ENCODE measurements at regions not wholly inside any gene's neighbourhood (a gene's known extent, or its start where the extent isn't known, plus 50 kb on each side); places are given as distances from the start of the nearest gene placed in this dataset.

DNA sequence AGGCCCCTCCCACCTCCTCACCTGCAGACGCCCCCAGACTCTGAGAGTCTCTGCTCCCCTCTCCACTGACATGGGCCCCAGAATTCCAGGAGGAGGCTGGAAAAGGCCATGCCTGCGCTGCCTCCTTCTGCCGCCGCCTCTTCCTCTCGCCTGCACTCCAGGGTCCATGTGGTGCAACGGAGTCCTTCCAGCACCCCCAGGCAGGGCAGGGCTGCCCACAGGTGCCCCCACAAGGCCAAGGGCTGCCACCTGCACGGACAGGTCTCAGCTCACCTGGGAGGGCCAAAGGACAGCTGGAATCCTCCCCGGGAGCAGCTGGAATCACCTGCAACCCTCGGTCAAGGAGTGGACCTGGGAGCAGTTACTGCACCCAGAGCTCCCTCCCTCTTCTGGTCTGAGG, 194.9 kb downstream of the RBFOX3 start:
- no peak for TF ChIP-seq RAD21 (IDR thresholded peaks at IDR 0.05; ENCODE audit: low read depth)
- TF ChIP-seq TEAD4 (IDR thresholded peaks at IDR 0.05) = no peak
- TF ChIP-seq, protein P1, sequence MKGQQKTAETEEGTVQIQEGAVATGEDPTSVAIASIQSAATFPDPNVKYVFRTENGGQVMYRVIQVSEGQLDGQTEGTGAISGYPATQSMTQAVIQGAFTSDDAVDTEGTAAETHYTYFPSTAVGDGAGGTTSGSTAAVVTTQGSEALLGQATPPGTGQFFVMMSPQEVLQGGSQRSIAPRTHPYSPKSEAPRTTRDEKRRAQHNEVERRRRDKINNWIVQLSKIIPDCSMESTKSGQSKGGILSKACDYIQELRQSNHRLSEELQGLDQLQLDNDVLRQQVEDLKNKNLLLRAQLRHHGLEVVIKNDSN (IDR thresholded peaks at IDR 0.05) = no peak
- no peak for TF ChIP-seq EP300 (IDR thresholded peaks at IDR 0.05; ENCODE audit: borderline replicate concordance)
- TF ChIP-seq YY1 (IDR thresholded peaks at IDR 0.05; ENCODE audit: low read depth) = no peak
- TF ChIP-seq, protein P2, sequence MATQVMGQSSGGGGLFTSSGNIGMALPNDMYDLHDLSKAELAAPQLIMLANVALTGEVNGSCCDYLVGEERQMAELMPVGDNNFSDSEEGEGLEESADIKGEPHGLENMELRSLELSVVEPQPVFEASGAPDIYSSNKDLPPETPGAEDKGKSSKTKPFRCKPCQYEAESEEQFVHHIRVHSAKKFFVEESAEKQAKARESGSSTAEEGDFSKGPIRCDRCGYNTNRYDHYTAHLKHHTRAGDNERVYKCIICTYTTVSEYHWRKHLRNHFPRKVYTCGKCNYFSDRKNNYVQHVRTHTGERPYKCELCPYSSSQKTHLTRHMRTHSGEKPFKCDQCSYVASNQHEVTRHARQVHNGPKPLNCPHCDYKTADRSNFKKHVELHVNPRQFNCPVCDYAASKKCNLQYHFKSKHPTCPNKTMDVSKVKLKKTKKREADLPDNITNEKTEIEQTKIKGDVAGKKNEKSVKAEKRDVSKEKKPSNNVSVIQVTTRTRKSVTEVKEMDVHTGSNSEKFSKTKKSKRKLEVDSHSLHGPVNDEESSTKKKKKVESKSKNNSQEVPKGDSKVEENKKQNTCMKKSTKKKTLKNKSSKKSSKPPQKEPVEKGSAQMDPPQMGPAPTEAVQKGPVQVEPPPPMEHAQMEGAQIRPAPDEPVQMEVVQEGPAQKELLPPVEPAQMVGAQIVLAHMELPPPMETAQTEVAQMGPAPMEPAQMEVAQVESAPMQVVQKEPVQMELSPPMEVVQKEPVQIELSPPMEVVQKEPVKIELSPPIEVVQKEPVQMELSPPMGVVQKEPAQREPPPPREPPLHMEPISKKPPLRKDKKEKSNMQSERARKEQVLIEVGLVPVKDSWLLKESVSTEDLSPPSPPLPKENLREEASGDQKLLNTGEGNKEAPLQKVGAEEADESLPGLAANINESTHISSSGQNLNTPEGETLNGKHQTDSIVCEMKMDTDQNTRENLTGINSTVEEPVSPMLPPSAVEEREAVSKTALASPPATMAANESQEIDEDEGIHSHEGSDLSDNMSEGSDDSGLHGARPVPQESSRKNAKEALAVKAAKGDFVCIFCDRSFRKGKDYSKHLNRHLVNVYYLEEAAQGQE (IDR thresholded peaks at IDR 0.05; ENCODE audit: low read depth) = no peak
- no peak for TF ChIP-seq ZBTB7A (IDR thresholded peaks at IDR 0.05; ENCODE audit: low read depth)
- no peak for TF ChIP-seq EGR1 (IDR thresholded peaks at IDR 0.05)
- TF ChIP-seq NFIC (IDR thresholded peaks at IDR 0.05) = no peak
- TF ChIP-seq FOXM1 (IDR thresholded peaks at IDR 0.05; ENCODE audit: borderline replicate concordance, low read depth) = no peak

DNA sequence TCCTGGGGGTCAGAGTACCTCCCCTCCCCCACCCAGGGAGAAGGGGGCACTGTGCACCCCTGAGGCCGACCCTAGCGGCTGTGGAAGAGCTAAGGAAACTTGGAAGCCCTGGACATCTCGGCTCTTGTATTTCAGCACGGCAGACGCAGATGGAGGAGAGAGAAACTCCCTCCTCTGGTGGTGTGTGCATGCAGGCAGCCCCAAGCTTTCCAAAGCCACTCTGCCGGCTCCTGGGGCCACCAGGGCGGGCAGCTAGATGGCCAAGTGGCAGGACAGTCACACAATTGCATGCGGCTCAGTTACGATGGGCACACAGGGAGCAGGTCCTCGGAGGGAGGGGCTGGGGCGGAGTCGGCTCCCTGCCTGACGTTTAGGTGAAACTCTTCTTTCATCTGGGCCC, 195.5 kb downstream of the RBFOX3 start:
- TF ChIP-seq RAD21 (IDR thresholded peaks at IDR 0.05; ENCODE audit: low read depth) (no peak), EP300 (IDR thresholded peaks at IDR 0.05; ENCODE audit: borderline replicate concordance) (no peak), TEAD4 (IDR thresholded peaks at IDR 0.05) (no peak), ZBTB7A (IDR thresholded peaks at IDR 0.05; ENCODE audit: low read depth) (no peak), CEBPB (IDR thresholded peaks at IDR 0.05) (no peak)
- TF ChIP-seq, protein P3, sequence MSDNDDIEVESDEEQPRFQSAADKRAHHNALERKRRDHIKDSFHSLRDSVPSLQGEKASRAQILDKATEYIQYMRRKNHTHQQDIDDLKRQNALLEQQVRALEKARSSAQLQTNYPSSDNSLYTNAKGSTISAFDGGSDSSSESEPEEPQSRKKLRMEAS (IDR thresholded peaks at IDR 0.05) = no peak

DNA sequence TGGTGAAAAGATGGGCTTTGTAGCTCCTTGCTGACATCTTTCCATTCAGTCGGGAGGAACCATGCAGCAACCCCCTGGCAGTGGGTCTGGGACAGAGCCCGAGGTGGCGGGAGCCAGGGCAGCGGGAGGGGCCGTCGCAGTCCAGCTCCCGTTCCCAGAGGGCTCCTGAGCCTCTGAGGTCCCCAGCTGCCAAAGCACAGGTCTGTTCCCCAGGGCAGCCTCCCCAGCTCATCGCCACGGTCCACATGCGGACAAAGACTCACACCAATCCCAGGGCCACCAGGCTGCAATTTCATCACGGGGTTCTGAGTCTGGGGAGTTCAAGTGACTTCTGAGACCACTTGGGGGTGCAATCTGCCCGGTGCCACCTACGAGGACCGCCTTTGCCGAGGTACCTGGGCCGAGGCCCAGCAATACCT, 196.0 kb downstream of the RBFOX3 start:
- TF ChIP-seq NFIC (IDR thresholded peaks at IDR 0.05) (no peak), TCF12 (IDR thresholded peaks at IDR 0.05; ENCODE audit: low read depth) (no peak), ZBTB7A (IDR thresholded peaks at IDR 0.05; ENCODE audit: low read depth) (no peak), EP300 (IDR thresholded peaks at IDR 0.05; ENCODE audit: borderline replicate concordance) (no peak), RAD21 (IDR thresholded peaks at IDR 0.05; ENCODE audit: low read depth) (no peak), TEAD4 (IDR thresholded peaks at IDR 0.05) (no peak), FOXM1 (IDR thresholded peaks at IDR 0.05; ENCODE audit: borderline replicate concordance, low read depth) (no peak), EGR1 (IDR thresholded peaks at IDR 0.05) (no peak)
- TF ChIP-seq, protein P1 (IDR thresholded peaks at IDR 0.05) = no peak
- TF ChIP-seq, protein P3 (IDR thresholded peaks at IDR 0.05) = no peak

DNA sequence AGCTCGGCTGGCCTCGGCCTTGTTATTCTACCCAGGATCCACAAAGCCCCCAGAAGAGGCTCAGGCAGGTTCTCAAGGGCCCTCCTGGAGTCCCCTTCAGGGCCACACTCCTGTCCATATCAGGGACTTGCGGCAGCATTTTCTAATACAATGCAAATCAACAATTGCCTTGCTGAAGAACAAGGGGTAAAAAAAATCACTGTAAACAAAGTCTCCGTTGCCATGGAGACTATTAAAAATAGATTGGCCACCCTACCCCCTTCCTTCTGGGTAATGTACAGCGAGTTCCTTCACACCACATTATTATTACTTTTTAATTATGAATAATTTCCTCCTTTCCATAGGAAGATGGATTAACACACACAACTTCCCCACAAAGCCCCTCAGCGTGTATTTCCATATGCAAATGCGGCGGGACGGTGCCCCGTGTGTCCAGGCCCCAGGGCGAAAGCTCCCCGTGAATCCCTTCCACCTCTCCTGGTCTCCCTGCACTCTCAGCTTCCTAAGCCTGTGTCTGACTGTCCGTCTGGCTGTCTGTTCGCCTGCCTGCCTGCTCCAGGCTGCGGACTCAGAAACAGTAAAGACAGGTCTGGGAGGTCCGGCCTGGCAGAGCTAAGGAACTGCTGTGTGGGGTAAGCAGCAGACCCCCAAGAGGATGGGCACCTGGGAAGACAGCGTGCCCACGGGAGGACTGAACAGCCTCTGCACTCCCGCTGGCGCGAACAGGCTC, 196.6 kb downstream of the RBFOX3 start:
- TF ChIP-seq CREB1 (IDR thresholded peaks at IDR 0.05; ENCODE audit: low read depth) = no peak
- no peak for TF ChIP-seq TCF12 (IDR thresholded peaks at IDR 0.05; ENCODE audit: low read depth)
- TF ChIP-seq, protein P3 (IDR thresholded peaks at IDR 0.05) = no peak
- TF ChIP-seq, protein P1 (IDR thresholded peaks at IDR 0.05) = no peak
- no peak for TF ChIP-seq TEAD4 (IDR thresholded peaks at IDR 0.05)
- TF ChIP-seq, protein P2 (IDR thresholded peaks at IDR 0.05; ENCODE audit: low read depth) = no peak
- no peak for TF ChIP-seq CEBPB (IDR thresholded peaks at IDR 0.05)
- TF ChIP-seq EGR1 (IDR thresholded peaks at IDR 0.05) = no peak
- no peak for TF ChIP-seq TAF1 (IDR thresholded peaks at IDR 0.05; ENCODE audit: low read depth)
- no peak for TF ChIP-seq FOXM1 (IDR thresholded peaks at IDR 0.05; ENCODE audit: borderline replicate concordance, low read depth)
- no peak for TF ChIP-seq EP300 (IDR thresholded peaks at IDR 0.05; ENCODE audit: borderline replicate concordance)
- TF ChIP-seq NFIC (IDR thresholded peaks at IDR 0.05) = no peak
- no peak for TF ChIP-seq RAD21 (IDR thresholded peaks at IDR 0.05; ENCODE audit: low read depth)
- no peak for TF ChIP-seq ZBTB7A (IDR thresholded peaks at IDR 0.05; ENCODE audit: low read depth)
- TF ChIP-seq YY1 (IDR thresholded peaks at IDR 0.05; ENCODE audit: low read depth) = no peak

DNA sequence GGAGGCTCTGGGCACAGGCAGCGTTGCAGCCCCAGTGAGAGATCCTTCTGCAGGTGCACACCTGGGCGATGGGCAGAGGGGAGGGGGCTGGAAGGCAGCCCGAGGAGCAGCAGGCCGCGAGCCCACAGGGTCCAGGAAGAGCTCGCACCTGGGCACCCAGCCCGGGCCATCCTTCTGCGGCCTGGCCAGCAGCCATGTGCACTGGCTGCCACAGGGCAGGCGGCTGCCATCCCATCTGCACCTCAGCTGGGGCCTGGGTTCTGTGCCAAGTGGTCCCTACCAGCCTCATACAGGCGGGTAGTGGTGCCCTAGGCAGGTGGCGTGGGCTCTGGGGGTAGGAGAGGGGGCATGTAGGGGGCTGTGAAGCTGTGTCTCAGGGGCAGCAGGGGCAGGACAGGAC, 197.2 kb downstream of the RBFOX3 start:
- TF ChIP-seq EP300 (IDR thresholded peaks at IDR 0.05; ENCODE audit: borderline replicate concordance) (no peak), NFIC (IDR thresholded peaks at IDR 0.05) (no peak), YY1 (IDR thresholded peaks at IDR 0.05; ENCODE audit: low read depth) (no peak), TAF1 (IDR thresholded peaks at IDR 0.05; ENCODE audit: low read depth) (no peak), ZBTB7A (IDR thresholded peaks at IDR 0.05; ENCODE audit: low read depth) (no peak), TEAD4 (IDR thresholded peaks at IDR 0.05) (no peak), EGR1 (IDR thresholded peaks at IDR 0.05) (no peak)
- TF ChIP-seq, protein P1 (IDR thresholded peaks at IDR 0.05) = no peak
- TF ChIP-seq, protein P3 (IDR thresholded peaks at IDR 0.05) = no peak
